ENCODE measurements at regions not wholly inside any gene's neighbourhood (a gene's known extent, or its start where the extent isn't known, plus 50 kb on each side); places are given as distances from the start of the nearest gene placed in this dataset.

DNA sequence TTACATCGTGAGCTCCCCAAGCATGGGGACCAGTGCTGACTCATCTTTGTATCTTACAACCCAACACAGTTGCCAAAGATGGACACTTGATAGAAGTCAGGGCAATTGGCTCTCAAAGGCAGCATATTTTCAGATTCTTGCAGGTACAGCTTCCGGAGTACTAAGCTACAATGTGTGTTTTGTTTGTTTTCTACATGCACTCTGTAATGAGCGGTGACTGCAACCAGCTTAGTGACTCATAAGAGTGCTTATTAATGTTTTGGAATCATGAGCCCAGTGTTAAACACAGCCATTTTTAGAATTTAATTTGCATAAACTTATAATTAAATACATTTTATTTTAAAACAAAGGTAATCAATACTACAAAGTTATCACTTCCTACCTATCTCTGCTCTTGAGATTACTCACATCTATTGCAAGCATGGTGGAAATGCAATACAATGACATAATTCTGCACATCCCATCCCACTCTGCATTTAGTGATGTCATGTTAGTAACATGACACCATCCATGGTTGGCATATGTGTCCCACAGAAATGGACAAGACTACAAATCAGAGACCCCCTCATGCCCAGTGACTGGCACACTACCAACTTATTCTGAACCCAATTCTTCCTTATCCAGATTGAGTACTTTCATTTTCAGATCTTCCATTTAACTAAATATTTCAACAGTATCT lies 399.8 kb upstream of the ST6GAL2 start:
- DNase-seq (ENCODE audit: insufficient read length, low spot score) (no peak), FAIRE-seq (no peak)

DNA sequence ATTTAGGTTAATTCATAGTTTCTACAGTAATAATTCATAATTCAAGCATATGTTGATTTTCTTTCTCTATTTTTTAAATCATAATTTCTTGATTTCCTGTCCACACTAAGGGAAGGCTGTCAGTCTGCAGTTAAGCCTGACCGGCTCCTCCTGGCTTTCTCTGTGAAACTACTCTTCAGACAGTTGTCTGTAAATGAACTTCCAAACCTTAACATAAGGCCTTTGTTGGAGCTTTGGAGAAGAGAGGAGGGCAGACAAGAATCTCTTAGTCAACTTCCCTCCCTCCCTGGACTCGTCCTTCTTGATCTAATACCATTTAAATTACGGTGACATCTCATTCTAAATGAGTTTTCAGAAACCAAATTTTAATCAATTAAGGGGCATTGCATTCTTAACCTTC lies 404.1 kb upstream of the ST6GAL2 start:
- DNase-seq (ENCODE audit: insufficient read length, low spot score) (no peak), FAIRE-seq (no peak)

DNA sequence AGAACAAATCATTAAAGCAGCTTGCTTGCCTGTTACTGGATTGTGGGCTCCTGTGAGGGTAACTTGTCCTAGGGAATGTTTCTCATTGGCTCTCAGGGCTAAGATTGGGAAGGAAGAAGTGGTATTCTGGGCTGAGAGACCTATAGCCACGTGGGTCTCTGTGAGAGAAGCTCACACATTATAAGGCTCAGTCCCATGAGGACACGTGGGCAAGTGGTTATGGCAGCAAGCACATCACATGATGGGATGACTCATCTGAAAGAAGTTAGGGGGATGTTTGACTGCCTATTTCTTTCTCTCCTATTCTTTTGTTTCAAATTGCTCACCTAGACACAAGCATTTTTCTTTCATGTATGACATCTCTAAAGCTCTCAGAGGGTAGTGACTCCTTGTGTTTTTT lies 418.0 kb upstream of the ST6GAL2 start:
- no peak for DNase-seq (ENCODE audit: insufficient read length, low spot score)
- FAIRE-seq, result no peak

DNA sequence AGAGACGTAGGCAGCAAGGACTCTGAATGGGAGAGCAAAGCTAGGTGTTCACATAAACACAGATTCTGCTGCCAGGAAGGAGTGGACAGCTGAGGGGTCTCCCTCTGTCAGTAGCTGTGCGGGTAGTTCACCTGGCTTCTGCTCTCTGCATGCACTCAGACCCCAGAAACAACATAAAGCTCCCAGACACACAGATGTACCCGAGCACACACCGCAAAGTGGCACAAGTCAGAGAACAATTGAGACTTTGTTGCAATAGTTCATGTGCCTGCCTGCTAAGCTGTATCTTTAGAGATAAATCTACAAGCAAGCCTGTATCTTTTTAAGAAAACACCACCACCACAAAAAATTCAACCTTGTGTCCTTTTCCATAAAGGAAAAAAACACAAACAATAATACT lies 420.0 kb upstream of the ST6GAL2 start:
- no peak for DNase-seq (ENCODE audit: insufficient read length, low spot score)
- no peak for FAIRE-seq

DNA sequence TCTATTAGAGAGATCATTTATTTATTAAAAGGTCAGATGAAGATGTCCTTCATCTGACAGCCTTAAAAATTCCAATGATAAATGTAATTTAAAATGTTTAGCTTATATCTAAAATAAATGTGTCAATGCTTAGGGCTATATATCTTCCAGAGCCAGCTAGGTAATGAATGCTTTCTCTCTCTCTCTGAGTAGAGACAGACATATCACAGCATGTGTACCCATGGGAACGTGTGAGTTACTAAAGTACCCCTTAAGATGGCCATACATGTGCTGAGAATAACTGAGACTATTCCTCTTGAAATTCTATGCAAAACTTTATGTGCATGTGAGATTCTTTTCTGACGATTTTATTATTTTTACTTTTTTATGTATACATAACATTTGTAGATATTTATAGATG lies 420.9 kb upstream of the ST6GAL2 start:
- DNase-seq (ENCODE audit: insufficient read length, low spot score), result no peak

DNA sequence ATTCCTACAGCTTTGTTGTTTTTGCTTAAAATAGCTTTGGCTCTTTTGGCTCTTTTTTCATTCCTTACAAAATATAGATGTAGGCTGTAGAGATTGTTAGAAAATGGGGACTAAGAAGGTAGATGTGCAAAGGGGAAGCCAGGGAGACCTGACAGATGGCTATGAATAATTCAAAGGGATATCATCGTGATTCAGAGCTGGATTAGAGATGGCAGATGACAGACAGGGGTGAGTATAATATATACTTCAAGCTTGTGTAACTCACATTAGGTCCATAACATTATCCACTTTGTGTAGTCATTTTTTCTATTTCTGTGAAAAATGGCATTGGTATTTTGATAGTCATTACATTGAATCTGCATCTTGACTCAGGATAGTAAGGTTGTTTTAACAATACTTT lies 422.9 kb upstream of the ST6GAL2 start:
- FAIRE-seq, result no peak

More for the DNA sequence above, 420.9 kb upstream of the ST6GAL2 start:
- no peak for FAIRE-seq

DNA sequence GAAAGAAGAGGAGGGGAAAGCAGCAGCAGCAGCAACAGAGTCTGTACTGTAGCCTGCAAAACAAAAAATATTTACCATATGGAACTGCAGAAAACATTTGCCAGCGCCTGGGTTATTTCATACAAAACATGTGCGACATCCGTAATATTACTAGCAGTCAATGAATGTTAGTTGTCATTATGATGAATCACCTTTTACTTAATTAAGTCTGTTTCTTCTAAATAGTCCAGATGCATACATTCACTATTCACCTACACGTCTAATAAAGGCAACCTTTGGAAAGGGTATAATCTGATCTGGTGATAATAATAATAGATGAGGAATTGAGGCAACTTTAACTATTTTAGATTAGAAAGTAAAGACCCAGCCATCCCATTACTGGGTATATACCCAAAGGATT lies 426.3 kb upstream of the ST6GAL2 start:
- DNase-seq (ENCODE audit: insufficient read length, low spot score) (no peak), FAIRE-seq (no peak)

More for the DNA sequence above, 422.9 kb upstream of the ST6GAL2 start:
- no peak for DNase-seq (ENCODE audit: insufficient read length, low spot score)

DNA sequence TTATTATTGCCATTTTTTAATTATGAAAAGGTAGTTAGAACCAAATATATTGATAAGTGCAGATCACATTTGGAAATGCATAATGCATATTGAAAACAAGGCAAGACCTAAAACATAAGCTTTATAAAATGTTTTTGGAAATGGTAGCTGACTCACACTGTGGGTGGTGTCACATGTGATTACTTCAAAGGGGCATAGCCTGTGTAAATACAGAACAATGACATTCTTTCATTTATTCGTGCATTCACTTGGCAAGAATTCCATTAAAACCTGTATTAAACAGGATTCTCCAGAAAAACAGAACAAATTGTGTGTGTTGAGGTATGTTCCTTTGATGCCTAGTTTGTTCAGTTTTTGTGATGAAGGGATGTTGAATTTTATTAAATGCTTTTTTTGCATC lies 427.3 kb upstream of the ST6GAL2 start:
- DNase-seq (ENCODE audit: insufficient read length, low spot score) (no peak), FAIRE-seq (no peak)

DNA sequence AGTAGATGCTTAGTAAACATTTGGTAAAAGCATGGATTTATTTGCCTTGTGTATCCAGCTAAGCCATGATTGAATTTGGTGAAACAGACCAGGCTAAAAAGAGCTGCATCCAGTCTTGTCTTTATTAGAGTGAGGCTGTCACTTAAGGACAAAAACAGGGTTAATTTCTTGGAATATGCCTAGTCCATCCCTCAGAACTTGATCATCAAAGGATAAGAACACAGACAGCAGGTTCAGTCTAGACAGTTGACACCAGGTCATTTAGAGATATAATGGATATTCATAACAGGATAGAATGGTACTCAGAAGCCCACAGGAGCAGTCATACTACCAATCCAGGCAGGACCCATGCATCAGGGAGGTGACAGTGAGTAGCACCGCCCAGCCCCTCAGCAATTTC lies 434.9 kb upstream of the ST6GAL2 start:
- FAIRE-seq, result no peak

DNA sequence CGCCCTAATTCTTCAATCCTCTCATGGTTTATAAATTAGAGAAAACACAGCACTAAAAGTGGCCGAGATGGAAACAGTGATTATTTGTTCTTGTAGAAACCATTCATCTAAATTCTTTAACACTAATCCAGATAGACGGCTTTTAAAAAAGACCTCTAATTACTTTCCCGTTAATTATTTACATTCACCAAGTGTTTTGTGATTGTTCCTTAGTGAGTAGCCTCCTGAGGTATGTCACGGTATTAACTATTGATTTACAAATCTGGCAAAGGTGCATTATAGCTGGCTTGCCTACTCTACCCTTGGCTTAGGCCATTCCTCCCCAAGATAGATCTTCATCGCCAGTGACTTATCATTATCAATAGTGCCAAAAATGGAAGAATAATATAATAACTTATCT lies 436.4 kb upstream of the ST6GAL2 start:
- DNase-seq (ENCODE audit: insufficient read length, low spot score), result no peak
- FAIRE-seq, result no peak

More for the DNA sequence above, 434.9 kb upstream of the ST6GAL2 start:
- DNase-seq (ENCODE audit: insufficient read length, low spot score), result no peak

DNA sequence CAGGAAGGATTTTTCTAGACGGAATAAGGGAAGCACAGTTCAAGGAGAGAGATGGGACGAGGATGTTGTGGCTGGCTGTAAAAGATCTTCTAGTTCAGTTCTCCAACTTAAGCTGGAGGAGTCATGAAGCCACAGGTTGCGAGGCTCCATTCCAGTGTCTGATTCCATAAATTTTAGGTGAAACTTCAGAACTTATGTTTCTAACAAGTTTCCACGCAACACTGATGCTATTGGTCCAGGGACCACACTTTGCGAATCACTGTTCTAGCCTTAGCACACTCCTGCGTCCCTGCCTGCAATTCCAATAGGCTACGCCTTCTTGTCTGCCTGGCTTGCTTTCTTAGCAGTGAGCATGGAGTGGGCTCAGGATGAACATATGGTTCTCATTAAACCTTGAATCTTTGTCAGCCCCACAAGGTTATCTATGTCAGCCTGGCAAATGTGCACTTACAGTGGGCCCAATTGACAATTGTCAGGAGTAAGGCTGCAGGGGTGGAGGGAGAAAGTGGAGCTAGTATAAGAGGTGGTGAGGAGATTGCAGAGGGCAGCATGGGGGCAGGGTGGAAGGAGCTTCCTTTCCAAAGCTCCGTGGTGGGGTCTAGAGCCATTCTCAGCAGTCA lies 438.1 kb upstream of the ST6GAL2 start:
- FAIRE-seq (no peak), DNase-seq (ENCODE audit: insufficient read length, low spot score) (no peak)

DNA sequence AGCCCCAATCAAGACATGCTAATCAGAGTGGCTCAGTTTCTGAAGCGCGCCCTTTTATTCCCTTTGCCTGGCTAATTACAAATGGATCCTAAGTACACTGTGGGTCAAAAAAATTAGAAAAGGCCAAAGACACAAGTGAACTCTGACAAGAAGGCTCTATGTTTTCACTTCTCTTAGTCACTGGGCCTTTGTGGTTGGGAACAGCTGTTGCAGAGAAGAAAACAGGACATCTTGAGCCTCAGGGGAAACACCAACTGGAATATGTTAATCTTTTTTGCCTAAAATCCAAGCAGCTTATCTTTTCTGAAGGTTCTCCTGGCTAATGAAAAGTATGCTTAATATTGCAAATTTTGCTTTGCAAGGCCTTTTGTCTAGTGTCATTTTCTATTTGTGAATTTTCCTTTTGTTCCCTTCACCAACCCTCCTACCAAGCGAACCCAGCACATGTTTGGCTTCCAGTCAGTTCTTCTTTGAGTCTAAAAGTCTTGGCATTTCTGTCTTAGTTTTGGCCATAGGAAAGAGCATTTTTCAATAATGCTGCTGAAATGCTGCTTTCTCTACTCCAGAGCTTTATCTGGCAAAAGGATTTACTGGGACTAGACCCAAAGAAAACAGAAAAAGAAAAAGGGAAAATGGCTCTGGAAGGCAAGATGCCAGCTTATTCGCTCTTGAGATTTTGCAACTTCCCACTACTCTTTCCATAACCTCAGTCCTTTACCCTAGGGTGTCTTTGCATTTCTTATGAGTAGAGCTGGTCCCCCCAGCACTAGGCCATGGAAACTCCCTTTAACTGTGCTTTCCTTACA lies 440.2 kb upstream of the ST6GAL2 start:
- no peak for DNase-seq (ENCODE audit: insufficient read length, low spot score)
- FAIRE-seq, result no peak

DNA sequence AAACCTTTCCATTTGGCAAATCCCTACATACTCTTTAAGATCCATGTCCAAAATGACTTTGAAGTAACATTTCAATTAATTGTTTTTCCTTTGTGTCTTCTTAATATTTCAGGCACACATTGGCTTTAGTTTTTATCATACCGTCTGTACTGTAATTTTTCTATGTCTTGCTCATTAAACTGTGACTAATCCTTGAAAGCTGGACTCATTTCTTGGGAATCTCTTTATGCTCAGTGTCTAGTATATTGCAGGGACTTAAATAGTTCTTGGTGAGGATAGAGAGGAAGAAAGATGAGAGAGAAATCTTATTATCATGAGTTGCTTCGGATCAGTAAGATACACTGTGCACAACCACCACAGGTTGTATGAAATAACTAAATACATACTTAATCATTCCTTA lies 448.3 kb upstream of the ST6GAL2 start:
- no peak for FAIRE-seq
- DNase-seq (ENCODE audit: insufficient read length, low spot score), result no peak

DNA sequence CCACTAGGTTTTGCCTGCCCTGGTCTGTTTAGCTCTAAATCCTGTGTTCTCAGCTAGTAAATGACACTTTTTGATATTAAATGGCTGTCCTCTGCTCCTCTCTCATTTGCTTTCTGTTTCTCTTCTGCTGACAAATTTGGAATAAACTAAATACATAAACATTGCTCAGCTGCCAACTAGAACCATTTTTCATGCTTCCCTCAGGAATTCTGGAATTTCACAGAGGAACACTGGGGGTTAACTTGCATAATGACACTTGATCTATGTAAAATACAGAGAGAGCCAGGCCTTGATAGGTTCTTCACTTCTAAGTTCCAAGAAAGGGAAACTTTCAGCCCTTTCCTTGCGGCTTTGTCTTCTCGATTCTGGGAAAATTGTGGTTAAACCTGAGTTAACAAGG lies 450.6 kb upstream of the ST6GAL2 start:
- FAIRE-seq, result no peak

DNA sequence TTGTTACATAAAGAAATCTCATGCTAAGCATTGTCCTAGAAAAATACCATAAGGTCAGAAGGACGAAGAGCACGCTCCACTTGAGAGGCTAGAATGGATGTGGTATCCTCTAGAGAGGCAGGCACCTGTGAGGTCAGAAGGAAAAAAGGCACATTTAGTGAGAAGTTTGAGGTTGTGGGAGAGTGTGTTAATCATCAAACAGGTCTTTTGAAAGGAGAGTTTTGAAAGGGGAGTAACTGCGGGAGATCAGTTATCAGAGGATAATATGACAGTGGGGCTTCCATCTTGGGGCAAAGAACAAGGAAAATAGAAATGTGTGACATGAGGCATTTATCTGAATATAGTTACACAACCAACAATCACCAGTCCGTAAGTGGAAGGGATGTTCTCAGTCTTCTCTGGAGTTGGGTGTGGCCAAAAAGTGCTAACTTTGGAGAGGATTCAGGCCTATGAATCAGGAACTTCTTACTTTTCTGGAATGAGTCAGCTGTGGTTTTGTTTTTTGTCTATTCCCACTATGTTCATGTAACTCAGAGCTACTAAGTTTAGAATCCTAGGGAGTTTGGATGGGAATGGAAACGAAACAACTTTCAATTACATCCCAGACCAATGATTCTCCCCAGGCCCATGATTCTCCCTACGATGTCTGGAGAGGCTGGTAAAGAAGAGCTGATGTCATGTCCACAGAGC lies 451.4 kb upstream of the ST6GAL2 start:
- no peak for DNase-seq (ENCODE audit: insufficient read length, low spot score)
- no peak for FAIRE-seq

More for the DNA sequence above, 450.6 kb upstream of the ST6GAL2 start:
- DNase-seq (ENCODE audit: insufficient read length, low spot score), result no peak

DNA sequence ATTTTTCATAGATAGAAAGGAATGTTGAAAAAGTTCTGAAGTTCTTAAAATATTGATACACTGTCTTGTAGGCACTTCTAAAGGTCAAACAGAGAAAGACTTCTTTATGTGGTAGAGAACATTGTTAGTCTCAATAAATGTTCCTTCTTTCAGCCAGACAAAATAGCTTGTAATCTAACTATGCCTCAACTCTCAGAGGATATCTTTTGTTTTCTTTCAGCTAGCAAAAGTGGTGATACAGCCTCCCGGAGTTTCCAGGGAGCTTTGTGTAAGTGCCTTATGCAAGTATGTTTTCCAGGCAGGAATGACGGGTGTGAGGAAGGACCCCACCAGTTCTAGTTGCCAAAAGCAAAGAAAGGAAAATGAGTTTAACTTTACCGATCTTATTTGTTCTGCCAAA lies 452.1 kb upstream of the ST6GAL2 start:
- DNase-seq (ENCODE audit: insufficient read length, low spot score) (no peak), FAIRE-seq (no peak)

DNA sequence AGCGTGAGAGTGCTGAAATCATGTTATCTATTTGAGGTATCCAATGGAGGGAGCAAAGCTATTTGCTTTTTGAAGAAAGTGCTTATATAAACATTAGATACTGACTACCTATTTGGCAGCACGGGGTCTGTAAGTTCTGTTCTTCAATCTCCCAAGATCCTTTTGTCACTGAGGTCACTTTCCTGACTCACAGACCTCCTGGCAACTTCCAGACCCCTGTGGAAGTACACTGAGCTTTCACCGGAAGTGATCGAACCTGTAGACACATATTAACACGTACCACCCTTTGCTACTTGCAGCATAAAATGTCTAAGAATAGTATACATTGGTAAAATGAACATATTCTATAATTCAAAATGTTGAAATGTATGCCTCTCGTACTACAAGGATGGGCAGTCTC lies 452.6 kb upstream of the ST6GAL2 start:
- DNase-seq (ENCODE audit: insufficient read length, low spot score) (no peak), FAIRE-seq (no peak)

DNA sequence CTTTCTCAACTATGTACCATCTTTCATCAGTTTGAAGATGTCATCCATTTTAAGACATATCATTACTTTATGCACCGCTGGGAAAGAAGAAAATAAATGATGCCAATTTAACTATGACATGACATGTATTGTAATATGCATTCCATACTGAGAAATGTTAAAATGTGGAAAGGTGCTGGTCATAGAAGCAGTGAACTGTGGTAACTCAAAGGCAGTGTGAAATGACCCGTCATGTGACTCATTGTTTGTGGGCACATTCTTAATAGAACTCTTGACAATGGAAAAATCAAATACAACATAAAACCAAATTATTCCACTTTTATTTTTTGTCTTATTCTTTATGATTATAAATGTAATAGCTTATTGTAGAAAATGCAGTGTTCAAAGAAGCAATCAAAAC lies 455.0 kb upstream of the ST6GAL2 start:
- FAIRE-seq, result no peak
- DNase-seq (ENCODE audit: insufficient read length, low spot score), result no peak

DNA sequence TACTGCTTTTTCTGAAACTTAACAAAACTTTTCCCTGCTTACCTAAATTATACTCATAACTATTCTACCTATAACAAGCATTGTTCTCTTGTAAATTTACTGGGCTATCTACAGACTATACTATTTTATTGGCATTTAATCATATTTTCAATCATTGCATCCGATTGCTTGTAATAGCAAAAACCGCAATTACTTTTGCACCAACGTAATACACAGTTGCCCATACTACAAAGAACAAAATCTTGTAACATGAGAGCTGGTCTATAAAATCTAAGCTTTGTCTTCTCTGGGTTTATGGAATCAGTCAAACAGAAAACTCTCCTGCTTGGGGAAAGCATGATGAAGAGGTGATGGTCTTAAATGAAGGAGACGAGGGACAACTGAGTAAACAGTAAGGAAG lies 463.4 kb upstream of the ST6GAL2 start:
- FAIRE-seq (no peak), DNase-seq (ENCODE audit: insufficient read length, low spot score) (no peak)

DNA sequence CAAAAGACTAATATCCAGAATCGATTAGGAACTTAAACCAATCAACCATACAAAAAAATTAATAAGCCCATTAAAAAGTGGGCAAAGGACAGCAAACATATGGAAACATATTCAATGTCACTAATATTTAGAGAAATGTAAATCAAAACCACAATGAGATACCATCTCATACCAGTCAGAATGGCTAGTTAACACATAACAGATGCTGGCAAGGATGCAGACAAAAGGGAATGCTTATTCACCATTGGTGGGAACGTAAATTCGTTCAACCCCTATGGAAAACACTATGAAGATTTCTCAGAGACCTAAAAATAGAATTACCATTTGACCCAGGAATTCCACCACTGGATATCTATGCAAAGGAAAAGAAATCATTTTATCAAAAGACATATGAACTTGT lies 468.2 kb upstream of the ST6GAL2 start:
- DNase-seq (ENCODE audit: insufficient read length, low spot score) (no peak), FAIRE-seq (no peak)

DNA sequence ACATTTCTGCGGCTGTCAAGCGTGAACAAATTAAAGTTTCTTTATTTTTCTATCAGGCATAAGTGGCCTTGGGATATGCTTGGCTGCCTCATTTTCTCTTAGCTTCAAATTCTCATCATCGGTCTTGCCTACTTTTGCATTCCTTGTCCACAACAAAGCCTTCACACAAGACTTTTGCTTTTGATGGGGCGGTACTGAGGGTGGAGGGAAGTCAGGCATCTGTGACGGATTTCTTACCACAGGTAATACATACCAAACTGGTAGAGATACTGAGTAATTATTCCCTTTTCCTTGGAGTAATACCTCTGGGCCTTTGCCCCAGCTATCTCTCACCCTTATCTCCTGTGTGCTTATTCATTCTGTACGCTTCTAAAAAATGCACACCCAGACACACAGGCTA lies 468.3 kb upstream of the RGPD4 start:
- DNase-seq (ENCODE audit: insufficient read length, low spot score), result no peak
- no peak for FAIRE-seq
